ENCODE measurements at regions not wholly inside any gene's neighbourhood (a gene's known extent, or its start where the extent isn't known, plus 50 kb on each side); places are given as distances from the start of the nearest gene placed in this dataset.
"Not testable (repeated sequence)": the region's sequence is repeated elsewhere in the genome, so short reads cannot be mapped to it uniquely, and the experiment has no call there.

GRCh38 chr21:9041175-9041948 lies 1480.0 kb upstream of the TPTE start:
- BruUV-seq (replicated peaks); H3K27me3 ChIP-seq (ENCODE audit: insufficient read depth, low read length); H3K9me3 ChIP-seq (ENCODE audit: control insufficient read depth in 1 of 2, insufficient read depth in 1 of 2, low read depth in 1 of 2, low read length in 2 of 2); H3K4me3 ChIP-seq (replicated peaks in 1 of 2; ENCODE audit: low read depth in 1 of 2, low read length in 2 of 2); intact Hi-C loops (cut with micrococcal nuclease); H4K20me1 ChIP-seq (ENCODE audit: insufficient read depth); H3K4me2 ChIP-seq (ENCODE audit: low read length); CTCF ChIA-PET; H3K9ac ChIP-seq (ENCODE audit: low read length); H3K36me3 ChIP-seq (ENCODE audit: control insufficient read depth in 1 of 2, insufficient read depth in 2 of 2, low read length in 2 of 2); RAD21 ChIA-PET (ENCODE audit: low non-redundant PET in 1 of 2, low total read pairs in 2 of 2, uncharacterized antibody in 2 of 2, unreplicated experiment in 2 of 2); POLR2A ChIA-PET; DNase-seq (ENCODE audit: low read depth, low spot score); H3K4me1 ChIP-seq (ENCODE audit: control insufficient read depth in 1 of 2, insufficient read depth in 2 of 2, low read length in 2 of 2); H3K9me2 ChIP-seq (ENCODE audit: insufficient read depth); ATAC-seq; H3K79me2 ChIP-seq (ENCODE audit: insufficient read depth, low read length); H3K27ac ChIP-seq (ENCODE audit: low read depth, low read length); H2AFZ ChIP-seq (ENCODE audit: low read depth, low read length, poor library complexity, severe bottlenecking): not testable (repeated sequence)

DNA sequence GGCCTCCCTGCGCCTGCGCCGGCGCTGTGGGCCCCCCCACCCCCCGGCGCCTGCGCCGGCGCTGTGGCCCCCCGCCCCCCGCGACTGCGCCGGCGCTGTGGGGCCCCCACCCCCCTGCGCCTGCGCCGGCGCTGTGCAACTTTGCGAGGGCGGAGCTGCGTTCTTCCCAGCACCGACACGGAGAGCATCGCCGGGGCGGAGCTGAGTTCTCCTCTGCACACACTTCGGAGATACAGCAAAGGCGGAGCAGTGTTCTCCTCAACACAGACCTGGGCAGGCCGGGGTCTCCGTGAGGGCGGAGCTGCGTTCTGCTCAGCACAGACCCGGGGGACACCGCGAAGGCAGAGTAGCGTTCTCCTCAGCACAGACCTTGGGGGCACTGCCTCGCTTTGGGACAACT lies 1478.3 kb upstream of the TPTE start:
- DNase-seq (ENCODE audit: low read depth, low spot score); H3K9ac ChIP-seq (ENCODE audit: low read length); H3K4me2 ChIP-seq (ENCODE audit: low read length); H3K79me2 ChIP-seq (ENCODE audit: insufficient read depth, low read length); H3K9me2 ChIP-seq (ENCODE audit: insufficient read depth); BruUV-seq (replicated peaks); intact Hi-C loops (cut with micrococcal nuclease); RAD21 ChIA-PET (ENCODE audit: low non-redundant PET in 1 of 2, low total read pairs in 2 of 2, uncharacterized antibody in 2 of 2, unreplicated experiment in 2 of 2); CTCF ChIA-PET; ATAC-seq; H2AFZ ChIP-seq (ENCODE audit: low read depth, low read length, poor library complexity, severe bottlenecking); H3K27me3 ChIP-seq (ENCODE audit: insufficient read depth, low read length); H3K9me3 ChIP-seq (ENCODE audit: control insufficient read depth in 1 of 2, insufficient read depth in 1 of 2, low read depth in 1 of 2, low read length in 2 of 2); H3K36me3 ChIP-seq (ENCODE audit: control insufficient read depth in 1 of 2, insufficient read depth in 2 of 2, low read length in 2 of 2); H4K20me1 ChIP-seq (ENCODE audit: insufficient read depth); POLR2A ChIA-PET; H3K27ac ChIP-seq (ENCODE audit: low read depth, low read length); H3K4me1 ChIP-seq (ENCODE audit: control insufficient read depth in 1 of 2, insufficient read depth in 2 of 2, low read length in 2 of 2); H3K4me3 ChIP-seq (replicated peaks in 1 of 2; ENCODE audit: low read depth in 1 of 2, low read length in 2 of 2): not testable (repeated sequence)

DNA sequence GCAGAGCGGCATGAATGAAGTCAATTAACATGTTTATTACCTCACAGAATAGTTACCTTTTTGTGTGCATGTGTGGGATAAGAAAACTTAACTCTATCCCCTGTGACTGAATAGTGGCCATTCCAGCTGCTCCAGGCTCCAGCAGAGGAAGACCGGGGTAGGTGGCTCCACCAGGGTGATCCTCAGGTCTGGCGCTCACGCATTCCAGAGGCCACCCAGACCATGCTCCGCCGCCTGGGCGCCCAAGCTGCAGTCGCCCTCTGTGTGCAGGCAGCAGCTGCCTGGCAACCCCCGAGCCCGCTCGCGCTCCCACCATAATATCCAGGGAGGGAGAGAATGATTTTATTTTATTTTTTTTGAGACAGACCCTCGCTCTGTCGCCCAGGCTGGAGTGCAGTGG lies 1474.5 kb upstream of the TPTE start:
- H3K36me3 ChIP-seq (ENCODE audit: control insufficient read depth in 1 of 2, insufficient read depth in 2 of 2, low read length in 2 of 2); ATAC-seq; H3K27me3 ChIP-seq (ENCODE audit: insufficient read depth, low read length); H3K4me1 ChIP-seq (ENCODE audit: control insufficient read depth in 1 of 2, insufficient read depth in 2 of 2, low read length in 2 of 2); CTCF ChIA-PET; H4K20me1 ChIP-seq (ENCODE audit: insufficient read depth); intact Hi-C loops (cut with micrococcal nuclease); H2AFZ ChIP-seq (ENCODE audit: low read depth, low read length, poor library complexity, severe bottlenecking); H3K4me2 ChIP-seq (ENCODE audit: low read length); H3K9me3 ChIP-seq (ENCODE audit: control insufficient read depth in 1 of 2, insufficient read depth in 1 of 2, low read depth in 1 of 2, low read length in 2 of 2); DNase-seq (ENCODE audit: low read depth, low spot score); H3K9ac ChIP-seq (ENCODE audit: low read length); H3K27ac ChIP-seq (ENCODE audit: low read depth, low read length); H3K9me2 ChIP-seq (ENCODE audit: insufficient read depth); H3K79me2 ChIP-seq (ENCODE audit: insufficient read depth, low read length); RAD21 ChIA-PET (ENCODE audit: low non-redundant PET in 1 of 2, low total read pairs in 2 of 2, uncharacterized antibody in 2 of 2, unreplicated experiment in 2 of 2); BruUV-seq (replicated peaks); H3K4me3 ChIP-seq (replicated peaks in 1 of 2; ENCODE audit: low read depth in 1 of 2, low read length in 2 of 2); POLR2A ChIA-PET: not testable (repeated sequence)

- H3K4me2 ChIP-seq (ENCODE audit: low read length); H3K4me1 ChIP-seq (ENCODE audit: control insufficient read depth in 1 of 2, insufficient read depth in 2 of 2, low read length in 2 of 2); H4K20me1 ChIP-seq (ENCODE audit: insufficient read depth); RAD21 ChIA-PET (ENCODE audit: low non-redundant PET in 1 of 2, low total read pairs in 2 of 2, uncharacterized antibody in 2 of 2, unreplicated experiment in 2 of 2); H3K9ac ChIP-seq (ENCODE audit: low read length); DNase-seq (ENCODE audit: low read depth, low spot score); POLR2A ChIA-PET; H3K27me3 ChIP-seq (ENCODE audit: insufficient read depth, low read length); H3K9me2 ChIP-seq (ENCODE audit: insufficient read depth); H3K9me3 ChIP-seq (ENCODE audit: control insufficient read depth in 1 of 2, insufficient read depth in 1 of 2, low read depth in 1 of 2, low read length in 2 of 2); H3K79me2 ChIP-seq (ENCODE audit: insufficient read depth, low read length); intact Hi-C loops (cut with micrococcal nuclease); ATAC-seq; H3K27ac ChIP-seq (ENCODE audit: low read depth, low read length); H2AFZ ChIP-seq (ENCODE audit: low read depth, low read length, poor library complexity, severe bottlenecking); H3K4me3 ChIP-seq (replicated peaks in 1 of 2; ENCODE audit: low read depth in 1 of 2, low read length in 2 of 2); BruUV-seq (replicated peaks); CTCF ChIA-PET; H3K36me3 ChIP-seq (ENCODE audit: control insufficient read depth in 1 of 2, insufficient read depth in 2 of 2, low read length in 2 of 2): not testable (repeated sequence)
Measured at GRCh38 chr21:9067515-9067914, 1453.9 kb upstream of the TPTE start.

Data from HCT116 (cell line).